Ascending aorta (tissue), 2 donors: ENCODE measurements at regions not wholly inside any gene's neighbourhood (a gene's known extent, or its start where the extent isn't known, plus 50 kb on each side); places are given as distances from the start of the nearest gene placed in this dataset.

Experiments used
- DNase-seq, 2 donors: peaks; one replicate each; pipeline ENCODE4 v3.0.0-alpha.2; 2019; ENCODE audit warnings: low spot score in 2 of 2
- H3K27ac ChIP-seq, 2 donors: fragments of 200-600 bp; sonication (generic); one replicate each; pipeline ENCODE4 v1.5.1; 2016 to 2017; ENCODE audit warnings: mild to moderate bottlenecking in 1 of 2
- H3K27me3 ChIP-seq: fragments of 200-600 bp; sonication (generic); one replicate; pipeline ENCODE4 v1.5.1; 2017
- H3K36me3 ChIP-seq, 2 donors: fragments of 200-600 bp; sonication (generic); one replicate each; pipeline ENCODE4 v1.5.1; 2016
- H3K4me1 ChIP-seq, 2 donors: fragments of 200-600 bp; sonication (generic); one replicate each; pipeline ENCODE4 v1.5.1; 2016 to 2017; ENCODE audit warnings: mild to moderate bottlenecking in 1 of 2
- H3K4me3 ChIP-seq, 2 donors: fragments of 200-600 bp; sonication (generic); one replicate each; pipeline ENCODE4 v1.5.1; 2016 to 2017; ENCODE audit warnings: mild to moderate bottlenecking in 1 of 2
- H3K9me3 ChIP-seq, 2 donors: fragments of 200-600 bp; sonication (generic); one replicate each; pipeline ENCODE4 v1.5.1; 2016
- intact Hi-C: fragments of 100-400 bp; cut with DNase I; formaldehyde crosslinking; loops from one replicate; pipeline ENCODE4 v1.15.1; 2023
- TF ChIP-seq, protein P1 (sequence below), 3 experiments: fragments of 200-600 bp in 2 of 3; fragments of 450-650 bp in 1 of 3; sonication (generic) in 2 of 3; IDR thresholded peaks; one replicate each; pipeline ENCODE4 v1.5.1; 2016 to 2019; ENCODE audit warnings: antibody characterized with exemption in 3 of 3, mild to moderate bottlenecking in 1 of 3, moderate library complexity in 1 of 3

DNA sequence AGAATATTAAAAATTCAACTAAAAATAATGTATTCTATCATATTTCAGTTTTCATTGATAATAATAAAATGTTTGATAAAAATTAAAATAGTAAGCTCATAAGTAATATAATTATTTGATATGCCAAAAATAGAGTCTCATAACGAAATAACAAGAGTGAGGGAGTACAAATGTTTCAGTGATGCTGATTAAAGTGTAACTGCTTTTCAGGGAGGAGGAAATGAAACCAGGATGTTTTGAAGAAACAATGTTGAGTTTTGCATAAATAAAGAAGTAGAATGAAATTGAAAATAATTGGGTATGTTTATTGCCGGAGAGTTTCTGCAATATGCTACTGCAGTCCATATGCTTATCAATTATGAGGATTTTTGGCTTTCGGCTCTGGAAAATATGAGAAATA lies 1159.8 kb upstream of the ADGRL2 start:
- TF ChIP-seq, protein P1, sequence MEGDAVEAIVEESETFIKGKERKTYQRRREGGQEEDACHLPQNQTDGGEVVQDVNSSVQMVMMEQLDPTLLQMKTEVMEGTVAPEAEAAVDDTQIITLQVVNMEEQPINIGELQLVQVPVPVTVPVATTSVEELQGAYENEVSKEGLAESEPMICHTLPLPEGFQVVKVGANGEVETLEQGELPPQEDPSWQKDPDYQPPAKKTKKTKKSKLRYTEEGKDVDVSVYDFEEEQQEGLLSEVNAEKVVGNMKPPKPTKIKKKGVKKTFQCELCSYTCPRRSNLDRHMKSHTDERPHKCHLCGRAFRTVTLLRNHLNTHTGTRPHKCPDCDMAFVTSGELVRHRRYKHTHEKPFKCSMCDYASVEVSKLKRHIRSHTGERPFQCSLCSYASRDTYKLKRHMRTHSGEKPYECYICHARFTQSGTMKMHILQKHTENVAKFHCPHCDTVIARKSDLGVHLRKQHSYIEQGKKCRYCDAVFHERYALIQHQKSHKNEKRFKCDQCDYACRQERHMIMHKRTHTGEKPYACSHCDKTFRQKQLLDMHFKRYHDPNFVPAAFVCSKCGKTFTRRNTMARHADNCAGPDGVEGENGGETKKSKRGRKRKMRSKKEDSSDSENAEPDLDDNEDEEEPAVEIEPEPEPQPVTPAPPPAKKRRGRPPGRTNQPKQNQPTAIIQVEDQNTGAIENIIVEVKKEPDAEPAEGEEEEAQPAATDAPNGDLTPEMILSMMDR (IDR thresholded peaks at IDR 0.05) = no peak
- DNase-seq = no peak
- no peaks in the 10 kb centered on the region for H3K36me3 ChIP-seq
- no peaks in the 10 kb centered on the region for H3K9me3 ChIP-seq
- H3K4me3 ChIP-seq = no peak overlapping the region
- no peaks in the 10 kb centered on the region for H3K4me1 ChIP-seq
- no peak overlapping the region for H3K27ac ChIP-seq
- H3K27me3 ChIP-seq = no peaks in the 10 kb centered on the region
- intact Hi-C loops = no loop called here

DNA sequence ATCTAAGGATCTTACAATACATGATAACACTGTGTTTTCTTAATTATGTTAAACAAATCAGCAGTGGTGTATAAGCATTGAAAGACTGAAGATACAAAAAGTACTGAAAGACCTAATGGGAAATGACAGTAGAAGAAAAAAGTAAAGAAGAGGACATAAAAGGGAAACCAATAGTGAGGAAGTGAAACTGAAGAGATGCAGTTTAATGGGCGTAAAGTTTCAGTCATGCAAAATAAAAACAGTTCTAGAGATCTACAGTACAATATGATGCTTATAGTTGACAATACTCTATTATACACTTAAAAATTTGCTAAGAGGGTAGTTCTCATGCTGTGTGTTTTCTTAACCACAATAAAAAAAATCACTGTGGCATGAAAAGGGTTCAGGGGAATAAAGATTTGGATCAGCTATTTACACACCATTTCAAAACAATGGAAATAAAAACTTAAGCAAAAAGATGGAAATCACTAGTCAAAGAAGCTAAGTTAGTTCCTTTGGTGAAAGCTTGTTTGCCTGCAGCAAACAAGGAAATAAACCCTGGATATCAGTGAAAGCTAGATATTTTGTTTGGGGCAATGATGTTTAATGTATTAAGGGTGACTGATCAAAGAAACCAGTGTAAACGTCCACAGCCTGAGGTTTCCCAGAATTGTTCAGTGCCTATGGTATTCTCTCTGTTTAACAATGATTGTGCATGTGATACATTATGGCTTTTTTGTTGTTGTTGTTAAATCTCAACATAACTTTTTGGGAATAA lies 1160.8 kb upstream of the ADGRL2 start:
- TF ChIP-seq, protein P1 (IDR thresholded peaks at IDR 0.05) = no peak
- Histone ChIP-seq H3K36me3 (no peaks in the 10 kb centered on the region), H3K4me3 (no peak overlapping the region), H3K27me3 (no peaks in the 10 kb centered on the region), H3K4me1 (no peaks in the 10 kb centered on the region), H3K9me3 (no peaks in the 10 kb centered on the region), H3K27ac (no peak overlapping the region)
- no peak for DNase-seq
- intact Hi-C loops = no loop called here

DNA sequence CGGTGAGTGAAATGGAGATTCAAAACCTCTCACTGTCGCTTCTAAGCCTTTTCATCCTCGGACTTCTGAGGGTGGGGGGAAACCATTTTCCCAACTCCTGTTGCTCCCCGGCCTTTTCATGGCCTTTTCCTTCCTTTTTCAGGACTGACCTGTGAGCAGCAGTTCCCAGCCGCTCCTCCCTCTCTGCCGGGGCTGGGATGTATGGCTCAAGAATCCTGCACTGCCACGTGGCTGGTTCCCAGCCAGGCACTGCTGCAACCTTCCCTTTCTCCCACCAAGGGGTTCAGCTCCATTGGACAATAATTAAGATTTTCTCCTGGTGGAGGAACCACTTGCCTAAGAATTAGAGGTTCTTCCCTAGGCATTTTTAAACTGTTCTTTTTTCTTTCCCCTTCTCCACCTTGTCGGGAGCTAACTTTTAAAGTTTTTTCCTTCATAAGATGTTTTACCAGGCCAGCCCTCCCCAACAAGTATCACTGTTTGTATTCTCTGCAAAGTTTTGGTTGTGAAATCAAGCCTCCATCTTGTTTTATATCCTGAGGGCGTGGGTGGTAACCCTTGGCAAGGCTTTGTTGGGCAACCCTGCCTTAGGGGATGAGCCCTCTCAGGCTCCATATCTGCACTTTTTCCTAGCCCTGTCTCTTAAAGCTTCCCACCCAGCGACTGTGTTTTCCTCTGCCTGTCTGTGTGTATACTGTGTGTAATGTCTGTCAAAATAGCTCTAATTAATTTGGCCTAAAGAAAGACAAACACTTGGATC lies 1166.6 kb upstream of the ADGRL2 start:
- Histone ChIP-seq H3K27ac (no peak overlapping the region), H3K9me3 (no peaks in the 10 kb centered on the region), H3K36me3 (no peaks in the 10 kb centered on the region), H3K4me3 (no peak overlapping the region), H3K4me1 (no peaks in the 10 kb centered on the region), H3K27me3 (no peaks in the 10 kb centered on the region)
- DNase-seq = no peak
- intact Hi-C loops = no loop called here
- TF ChIP-seq, protein P1 (IDR thresholded peaks at IDR 0.05) = no peak

DNA sequence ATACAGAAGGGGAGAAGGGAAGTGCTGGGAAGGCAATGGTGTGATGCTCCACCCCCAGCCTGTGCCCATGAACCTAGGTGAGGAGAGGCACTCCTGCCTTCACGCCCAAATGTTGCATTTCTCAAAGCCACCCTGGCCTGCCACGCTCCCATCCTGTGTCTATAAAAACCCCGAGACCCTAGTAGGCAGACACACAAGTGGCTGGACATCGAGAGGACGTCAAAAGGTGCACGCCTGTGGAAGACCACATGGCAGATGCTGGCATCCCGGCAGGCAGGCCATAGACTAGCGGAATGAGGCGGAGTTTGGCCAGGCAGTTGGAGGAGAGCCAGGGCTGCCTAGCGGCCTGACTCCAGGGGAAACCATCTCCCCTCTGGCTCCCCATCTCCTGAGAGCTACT lies 1168.5 kb upstream of the ADGRL2 start:
- Histone ChIP-seq H3K4me1 (no peaks in the 10 kb centered on the region), H3K36me3 (no peaks in the 10 kb centered on the region), H3K9me3 (no peaks in the 10 kb centered on the region), H3K27me3 (no peaks in the 10 kb centered on the region), H3K27ac (no peak overlapping the region), H3K4me3 (no peak overlapping the region)
- intact Hi-C loops = no loop called here
- TF ChIP-seq, protein P1 (IDR thresholded peaks at IDR 0.05) = no peak
- no peak for DNase-seq

- no peaks in the 10 kb centered on the region for H3K36me3 ChIP-seq
- H3K27ac ChIP-seq = no peak overlapping the region
- H3K27me3 ChIP-seq = no peaks in the 10 kb centered on the region
- no peaks in the 10 kb centered on the region for H3K4me1 ChIP-seq
- DNase-seq = no peak
- H3K9me3 ChIP-seq = no peaks in the 10 kb centered on the region
- H3K4me3 ChIP-seq = no peak overlapping the region
- intact Hi-C loops = no loop called here
- TF ChIP-seq, protein P1 (IDR thresholded peaks at IDR 0.05) = no peak
Measured at GRCh38 chr1:80629304-80629837, 1171.4 kb upstream of the ADGRL2 start.
